OCI-LY7 (cell line): ENCODE measurements at regions not wholly inside any gene's neighbourhood (a gene's known extent, or its start where the extent isn't known, plus 50 kb on each side); places are given as distances from the start of the nearest gene placed in this dataset.

Experiments
- BruUV-seq: library from RNA; stranded (reverse); fragments of 400-500 nt; replicated peaks from 2 replicates; lab custom pipeline; 2021; lab: Mats Ljungman, UMichigan
- CTCF ChIA-PET: fragments of 300-600 bp; sonication (Branson Sonifier 250); formaldehyde crosslinking; loops from one replicate; lab custom pipeline; 2022; ENCODE audit warnings: antibody characterized with exemption; ENCODE audit not compliant: unreplicated experiment; lab: Charles Lee
- POLR2A ChIA-PET: fragments of 300-600 bp; sonication (Branson Sonifier 250); formaldehyde crosslinking; loops from one replicate; lab custom pipeline; 2022; ENCODE audit warnings: antibody characterized with exemption; lab: Charles Lee
- DNase-seq: peaks from one replicate; pipeline ENCODE4 v3.0.0-alpha.2; 2015; ENCODE audit warnings: low spot score
- H2AFZ ChIP-seq: fragments of 200-600 bp; sonication (generic), shearing (Covaris generic); 2 replicates; pipeline ENCODE4 v1.6.1; 2014; ENCODE audit warnings: mild to moderate bottlenecking, antibody characterized with exemption, low read length, moderate library complexity
- H3K27ac ChIP-seq: fragments of 200-600 bp; sonication (generic); 2 replicates; pipeline ENCODE4 v1.5.1; 2014; ENCODE audit warnings: mixed run types, low read depth, mild to moderate bottlenecking, moderate library complexity, low read length, inconsistent platforms; ENCODE audit not compliant: poor library complexity, severe bottlenecking
- H3K36me3 ChIP-seq: fragments of 200-600 bp; sonication (generic); 2 replicates; pipeline ENCODE4 v1.6.1; 2014; ENCODE audit warnings: mild to moderate bottlenecking, antibody characterized with exemption, low read length, moderate library complexity, mixed read lengths; ENCODE audit not compliant: insufficient read depth
- H3K4me1 ChIP-seq: fragments of 200-600 bp; sonication (generic); 2 replicates; pipeline ENCODE4 v1.5.1; 2014; ENCODE audit warnings: mild to moderate bottlenecking, low read length; ENCODE audit not compliant: insufficient read depth, poor library complexity, severe bottlenecking
- H3K4me2 ChIP-seq: fragments of 200-600 bp; sonication (generic); 2 replicates; pipeline ENCODE4 v1.6.1; 2014; ENCODE audit warnings: mild to moderate bottlenecking, low read length
- H3K4me3 ChIP-seq: fragments of 200-600 bp; sonication (generic); 2 replicates; pipeline ENCODE4 v1.5.1; 2014; ENCODE audit warnings: mild to moderate bottlenecking, low read depth, low read length; ENCODE audit not compliant: poor library complexity, severe bottlenecking
- H3K79me2 ChIP-seq: fragments of 200-600 bp; sonication (generic); 2 replicates; pipeline ENCODE4 v1.6.1; 2016; ENCODE audit warnings: low read depth, mild to moderate bottlenecking, low read length, moderate library complexity, mixed read lengths; ENCODE audit not compliant: insufficient read depth
- H3K9me2 ChIP-seq: fragments of 200-600 bp; sonication (generic); 2 replicates; pipeline ENCODE4 v1.6.1; 2016; ENCODE audit warnings: mild to moderate bottlenecking, low read length, mixed read lengths; ENCODE audit not compliant: insufficient read depth
- H3K9me3 ChIP-seq: fragments of 200-600 bp; sonication (generic); 2 replicates; pipeline ENCODE4 v1.6.1; 2014; ENCODE audit warnings: mild to moderate bottlenecking, mixed run types, low read length, mixed read lengths
- H4K20me1 ChIP-seq: fragments of 200-600 bp; sonication (generic); 2 replicates; pipeline ENCODE4 v1.6.1; 2014; ENCODE audit warnings: mild to moderate bottlenecking, antibody characterized with exemption, low read length, moderate library complexity, mixed read lengths; ENCODE audit not compliant: insufficient read depth
- CTCF ChIP-seq: fragments of 200-600 bp; sonication (generic); conservative IDR thresholded peaks from 2 replicates; pipeline ENCODE4 v1.5.1; 2014; ENCODE audit warnings: mild to moderate bottlenecking, antibody characterized with exemption, low read length, moderate library complexity, mixed read lengths
- EZH2phosphoT487 ChIP-seq: fragments of 200-600 bp; sonication (generic); IDR thresholded peaks from 2 replicates; pipeline ENCODE4 v1.6.1; 2018; ENCODE audit warnings: low read depth, borderline replicate concordance, mild to moderate bottlenecking, mixed run types, antibody characterized with exemption, low read length, moderate library complexity, mixed read lengths
- intact Hi-C: fragments of 100-400 bp; cut with micrococcal nuclease; formaldehyde crosslinking; loops from one replicate; pipeline ENCODE4 v1.10.0; 2022; ENCODE audit not compliant: unreplicated experiment

GRCh38 chr2:239561446-239562001 lies 160.7 kb upstream of the HDAC4 start:
- POLR2A ChIA-PET: no interaction called here
- intact Hi-C loops: no loop called here
- H3K9me2 ChIP-seq: no peaks in the 10 kb centered on the region
- H3K4me3 ChIP-seq: no peak overlapping the region
- CTCF ChIA-PET: no interaction called here
- no peaks in the 10 kb centered on the region for H3K4me1 ChIP-seq
- no peaks in the 10 kb centered on the region for H3K36me3 ChIP-seq
- H3K4me2 ChIP-seq: no peak overlapping the region
- no peaks in the 10 kb centered on the region for H3K9me3 ChIP-seq
- no peaks in the 10 kb centered on the region for H3K79me2 ChIP-seq
- H4K20me1 ChIP-seq: no peaks in the 10 kb centered on the region
- H2AFZ ChIP-seq: no peak overlapping the region
- BruUV-seq: no TSS peak
- H3K27ac ChIP-seq: no peak overlapping the region
- TF ChIP-seq EZH2phosphoT487 (no peak), CTCF (no peak)
- DNase-seq: no peak

GRCh38 chr2:239559417-239560261 lies 158.8 kb upstream of the HDAC4 start:
- intact Hi-C loops: no loop called here
- DNase-seq: no peak

More at GRCh38 chr2:239559417-239560261, 158.8 kb upstream of the HDAC4 start:
- no peak overlapping the region for H2AFZ ChIP-seq
- ChIA-PET CTCF (no interaction called here), POLR2A (no interaction called here)
- H4K20me1 ChIP-seq: no peaks in the 10 kb centered on the region
- H3K9me3 ChIP-seq: no peaks in the 10 kb centered on the region
- H3K9me2 ChIP-seq: no peaks in the 10 kb centered on the region
- H3K36me3 ChIP-seq: no peaks in the 10 kb centered on the region
- H3K4me1 ChIP-seq: no peaks in the 10 kb centered on the region
- no peak for TF ChIP-seq EZH2phosphoT487
- no peak for TF ChIP-seq CTCF
- BruUV-seq: no TSS peak
- no peak overlapping the region for H3K4me2 ChIP-seq
- H3K4me3 ChIP-seq: no peak overlapping the region
- no peaks in the 10 kb centered on the region for H3K79me2 ChIP-seq
- no peak overlapping the region for H3K27ac ChIP-seq
